ENCODE measurements at regions not wholly inside any gene's neighbourhood (a gene's known extent, or its start where the extent isn't known, plus 50 kb on each side); places are given as distances from the start of the nearest gene placed in this dataset.

DNA sequence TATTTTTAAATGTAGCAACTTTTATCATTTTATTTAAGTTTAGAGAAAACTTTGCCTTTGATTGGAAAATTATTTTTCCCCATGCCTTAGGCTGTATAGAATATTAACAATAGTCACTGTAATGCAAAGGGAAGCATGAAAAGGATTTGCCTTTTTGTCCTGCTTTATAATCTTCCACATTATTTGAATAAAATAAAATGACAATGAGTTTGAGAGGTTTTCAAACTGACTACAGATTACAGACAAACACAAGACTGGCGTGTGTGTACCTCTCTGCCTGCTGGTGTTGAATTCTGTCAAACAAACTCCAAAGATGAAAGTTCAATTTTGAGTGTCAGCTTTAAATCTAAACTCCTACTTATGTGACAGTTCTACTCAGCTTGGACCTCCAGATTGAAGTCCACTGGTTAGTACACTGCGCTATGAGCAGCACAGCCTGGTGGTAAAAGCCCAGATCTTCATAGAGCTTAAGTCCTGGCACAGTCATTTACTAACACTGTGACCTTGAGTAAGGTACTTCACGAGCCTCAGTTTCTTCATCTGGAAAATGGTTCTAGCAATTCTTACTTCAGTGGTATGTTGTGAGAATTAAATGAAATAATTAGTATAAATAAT is 98.3 kb upstream of the CPNE8 start:
- H3K27ac ChIP-seq, result no peak overlapping the region
- TF ChIP-seq, protein P1, sequence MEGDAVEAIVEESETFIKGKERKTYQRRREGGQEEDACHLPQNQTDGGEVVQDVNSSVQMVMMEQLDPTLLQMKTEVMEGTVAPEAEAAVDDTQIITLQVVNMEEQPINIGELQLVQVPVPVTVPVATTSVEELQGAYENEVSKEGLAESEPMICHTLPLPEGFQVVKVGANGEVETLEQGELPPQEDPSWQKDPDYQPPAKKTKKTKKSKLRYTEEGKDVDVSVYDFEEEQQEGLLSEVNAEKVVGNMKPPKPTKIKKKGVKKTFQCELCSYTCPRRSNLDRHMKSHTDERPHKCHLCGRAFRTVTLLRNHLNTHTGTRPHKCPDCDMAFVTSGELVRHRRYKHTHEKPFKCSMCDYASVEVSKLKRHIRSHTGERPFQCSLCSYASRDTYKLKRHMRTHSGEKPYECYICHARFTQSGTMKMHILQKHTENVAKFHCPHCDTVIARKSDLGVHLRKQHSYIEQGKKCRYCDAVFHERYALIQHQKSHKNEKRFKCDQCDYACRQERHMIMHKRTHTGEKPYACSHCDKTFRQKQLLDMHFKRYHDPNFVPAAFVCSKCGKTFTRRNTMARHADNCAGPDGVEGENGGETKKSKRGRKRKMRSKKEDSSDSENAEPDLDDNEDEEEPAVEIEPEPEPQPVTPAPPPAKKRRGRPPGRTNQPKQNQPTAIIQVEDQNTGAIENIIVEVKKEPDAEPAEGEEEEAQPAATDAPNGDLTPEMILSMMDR (conservative IDR thresholded peaks at IDR 0.05), result no peak

DNA sequence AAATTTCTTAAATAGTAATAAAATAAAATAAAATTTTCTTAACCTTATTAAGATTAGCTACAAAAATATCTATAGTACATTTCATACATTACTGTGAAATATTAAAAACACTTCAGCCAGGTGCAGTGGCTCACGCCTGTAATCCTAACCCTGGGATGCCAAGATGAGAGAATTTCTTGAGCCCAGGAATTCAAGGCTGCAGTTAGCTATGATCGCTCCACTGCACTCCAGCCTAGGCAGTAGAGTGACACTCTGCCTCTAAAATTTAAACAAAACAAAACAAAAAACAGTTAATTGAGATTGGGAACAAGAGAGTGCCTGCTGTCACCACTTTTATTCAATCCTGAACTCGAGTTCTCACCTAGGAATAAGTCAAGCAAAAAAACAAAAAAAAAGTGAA is 95.0 kb upstream of the CPNE8 start:
- TF ChIP-seq, protein P1 (conservative IDR thresholded peaks at IDR 0.05), result no peak

DNA sequence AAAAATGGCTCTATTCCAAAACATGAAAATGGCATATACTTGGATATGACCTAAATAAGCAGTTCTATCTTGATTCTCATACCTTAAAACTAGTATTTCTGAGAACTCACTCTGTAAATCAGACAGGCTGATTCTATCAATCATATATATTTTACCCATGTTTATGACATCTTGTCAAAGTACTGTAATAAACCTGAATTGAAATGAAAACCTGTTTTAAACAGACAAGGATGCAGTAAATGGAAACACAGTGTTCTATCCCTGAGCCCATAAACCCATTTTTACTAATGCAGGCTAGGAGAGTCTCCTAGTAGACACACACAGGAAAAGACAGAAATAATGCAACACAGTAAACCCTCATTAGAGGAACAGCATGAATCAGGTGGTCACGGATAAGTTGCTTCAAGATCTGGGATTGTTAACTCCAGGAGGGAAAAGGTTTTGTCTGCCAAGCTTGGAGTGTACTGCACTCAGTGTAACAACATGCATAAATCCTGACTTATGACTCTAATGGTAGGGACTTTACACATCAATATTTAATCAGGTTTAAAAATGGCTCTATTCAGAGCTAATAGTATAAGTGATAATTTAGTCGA is 93.6 kb upstream of the CPNE8 start:
- H3K27ac ChIP-seq, result peak overlapping the region; percentile 73
- TF ChIP-seq, protein P1 (conservative IDR thresholded peaks at IDR 0.05), result no peak

More for the DNA sequence above, 95.0 kb upstream of the CPNE8 start:
- 0 out of 2 replicates have a peak overlapping the region, but pooled peaks have one; percentile 73 for H3K27ac ChIP-seq

DNA sequence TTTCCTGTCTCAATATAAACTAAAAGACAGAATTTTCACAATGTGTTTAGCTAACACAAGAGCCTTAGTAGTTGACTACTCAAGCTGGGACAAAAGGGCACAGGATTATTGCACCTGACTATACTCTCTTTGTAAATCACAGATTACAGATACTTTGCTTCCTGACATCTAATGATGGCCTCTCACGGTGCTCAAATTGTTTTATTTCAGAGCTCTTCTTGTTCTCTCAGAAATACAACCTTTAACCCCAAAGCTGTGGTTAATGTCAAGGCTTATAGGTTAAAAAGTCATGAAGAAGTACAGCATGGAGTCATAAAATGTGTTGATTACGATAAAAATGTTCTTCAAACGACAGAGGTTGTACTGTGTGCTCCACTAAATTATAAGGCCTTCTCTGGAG is 89.9 kb upstream of the CPNE8 start:
- TF ChIP-seq, protein P1 (conservative IDR thresholded peaks at IDR 0.05), result no peak
- no peak overlapping the region for H3K27ac ChIP-seq

DNA sequence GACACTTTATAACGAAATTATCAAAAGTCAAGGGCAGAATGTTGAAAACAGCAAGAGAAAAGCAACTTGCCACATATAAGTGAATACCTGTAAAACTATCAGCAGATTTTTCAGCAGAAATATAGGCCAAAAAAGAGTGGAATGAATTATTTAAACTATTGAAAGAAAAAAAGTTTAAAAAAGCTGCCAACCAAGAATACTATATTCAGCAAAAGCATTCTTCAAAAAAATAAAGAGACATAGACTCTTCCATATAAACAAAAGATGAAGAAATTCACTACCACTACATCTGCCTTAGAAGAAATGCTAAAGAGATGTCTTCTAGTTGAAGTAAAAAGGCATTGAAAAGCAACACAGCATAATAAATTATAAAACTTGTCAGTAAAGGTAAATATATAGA is 80.6 kb upstream of the CPNE8 start:
- no peak overlapping the region for H3K27ac ChIP-seq
- TF ChIP-seq, protein P1 (conservative IDR thresholded peaks at IDR 0.05), result no peak

DNA sequence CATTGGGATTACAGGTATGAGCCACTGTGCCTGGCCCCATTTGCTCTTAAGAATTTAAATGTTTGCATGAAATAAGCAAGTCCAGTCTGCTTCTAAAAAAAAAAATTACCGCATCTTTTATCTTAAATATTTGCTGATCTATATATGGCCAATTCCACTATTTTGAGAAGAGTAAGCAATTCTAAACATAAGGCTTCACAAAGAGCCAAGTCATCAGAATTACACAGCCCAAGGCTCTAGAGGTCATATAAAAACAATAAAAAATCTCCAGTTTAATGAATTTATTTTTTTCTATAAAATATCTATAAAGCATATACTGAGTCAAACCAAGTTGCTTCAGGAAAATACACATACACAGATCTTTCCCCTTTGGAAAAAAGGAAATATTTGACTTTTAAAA is 79.0 kb upstream of the CPNE8 start:
- TF ChIP-seq, protein P1 (conservative IDR thresholded peaks at IDR 0.05), result no peak
- no peak overlapping the region for H3K27ac ChIP-seq

DNA sequence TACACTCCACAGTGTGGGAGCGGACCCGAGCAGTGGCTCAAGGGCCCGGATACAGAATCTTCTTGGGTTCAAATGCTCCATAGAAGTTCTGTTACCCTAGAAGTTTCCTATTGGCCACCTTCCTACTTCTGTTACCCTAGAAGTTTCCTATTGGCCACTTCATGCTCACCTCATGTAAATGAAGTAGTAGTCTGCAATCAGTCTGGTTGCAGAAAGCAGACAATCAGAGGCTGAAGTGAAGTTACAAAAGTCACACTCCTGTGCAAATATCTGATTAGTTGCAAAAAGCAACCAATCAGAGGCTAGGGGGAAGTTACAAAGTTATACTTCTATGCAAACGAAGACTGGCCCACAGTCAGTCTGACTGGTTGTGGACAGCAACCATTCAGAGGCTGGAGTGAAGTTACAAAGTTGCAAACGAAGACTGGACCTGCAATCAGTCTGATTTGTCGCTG is 77.8 kb upstream of the CPNE8 start:
- no peak overlapping the region for H3K27ac ChIP-seq
- TF ChIP-seq, protein P1 (conservative IDR thresholded peaks at IDR 0.05), result no peak
